IPS DF 6.9 (cell line): ENCODE measurements at regions not wholly inside any gene's neighbourhood (a gene's known extent, or its start where the extent isn't known, plus 50 kb on each side); places are given as distances from the start of the nearest gene placed in this dataset.

Source experiments
- DNase-seq: peaks from one replicate; pipeline ENCODE4 v3.0.0-alpha.2; 2013; ENCODE audit warnings: low read depth, low spot score
- H3K27ac ChIP-seq: one replicate; pipeline ENCODE4 v1.5.1; 2013; ENCODE audit warnings: low read length, control low read depth
- H3K27me3 ChIP-seq: 2 replicates; pipeline ENCODE4 v1.6.1; 2013; ENCODE audit warnings: mild to moderate bottlenecking, low read length; ENCODE audit not compliant: control insufficient read depth, insufficient read depth
- H3K36me3 ChIP-seq: 2 replicates; pipeline ENCODE4 v1.6.1; 2013; ENCODE audit warnings: low read length; ENCODE audit not compliant: control insufficient read depth, insufficient read depth
- H3K4me1 ChIP-seq: 2 replicates; pipeline ENCODE4 v1.6.1; 2013; ENCODE audit warnings: low read length; ENCODE audit not compliant: control insufficient read depth, insufficient read depth
- H3K4me3 ChIP-seq: 2 replicates; pipeline ENCODE4 v1.5.1; 2013; ENCODE audit warnings: mild to moderate bottlenecking, low read length
- H3K9me3 ChIP-seq: 2 replicates; pipeline ENCODE4 v1.6.1; 2013; ENCODE audit warnings: low read length, inconsistent platforms; ENCODE audit not compliant: control insufficient read depth, insufficient read depth
- WGBS: extraction: QIAGEN DNeasy Blood & Tissue Kit; methylation state at CpG from one replicate; pipeline ENCODE4 v1.1.7; 2013; ENCODE audit warnings: mixed read lengths, missing lambda C conversion rate; ENCODE audit not compliant: insufficient read length, insufficient coverage; 5-methylcytosine and 5-hydroxymethylcytosine counted together

GRCh38 chr7:84337429-84337828, 142.8 kb upstream of the SEMA3A start:
- WGBS, result no CpG with 5 or more reads among the region's 2 CpGs
- H3K27ac ChIP-seq, result no peak overlapping the region
- H3K9me3 ChIP-seq, result no peaks in the 10 kb centered on the region
- no peak for DNase-seq
- H3K27me3 ChIP-seq, result no peaks in the 10 kb centered on the region
- no peak overlapping the region for H3K4me3 ChIP-seq
- no peaks in the 10 kb centered on the region for H3K36me3 ChIP-seq
- no peaks in the 10 kb centered on the region for H3K4me1 ChIP-seq

- H3K4me1 ChIP-seq, result no peaks in the 10 kb centered on the region
- H3K27ac ChIP-seq, result no peak overlapping the region
- no peaks in the 10 kb centered on the region for H3K36me3 ChIP-seq
- DNase-seq, result no peak
- no CpG with 5 or more reads among the region's 1 CpG for WGBS
- H3K4me3 ChIP-seq, result no peak overlapping the region
- H3K27me3 ChIP-seq, result no peaks in the 10 kb centered on the region
- H3K9me3 ChIP-seq, result no peaks in the 10 kb centered on the region
These were observed 142.2 kb upstream of the SEMA3A start for GRCh38 chr7:84336766-84337165.

DNA sequence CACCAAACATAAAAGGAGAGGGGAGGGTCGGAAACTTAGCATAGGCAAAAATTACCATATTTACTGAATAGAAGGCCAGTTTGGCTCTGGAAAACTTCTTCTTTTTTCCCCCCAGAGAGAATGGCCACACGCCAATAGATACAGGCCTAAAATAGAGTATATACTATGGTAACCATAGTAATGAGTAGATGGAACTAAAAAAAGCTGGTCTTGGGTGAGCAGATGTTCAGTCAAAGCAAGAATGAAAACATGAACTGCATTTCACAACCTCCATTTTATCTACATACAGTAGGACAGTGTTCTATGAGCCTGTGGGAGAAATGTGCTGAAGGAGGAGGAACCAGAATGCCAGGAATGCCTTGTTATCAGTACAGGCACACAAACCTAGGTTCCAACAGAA, 141.7 kb upstream of the SEMA3A start:
- Histone ChIP-seq H3K27me3 (no peaks in the 10 kb centered on the region), H3K27ac (no peak overlapping the region), H3K4me3 (no peak overlapping the region), H3K4me1 (no peaks in the 10 kb centered on the region), H3K36me3 (no peaks in the 10 kb centered on the region), H3K9me3 (no peaks in the 10 kb centered on the region)
- WGBS, result no CpG with 5 or more reads among the region's 2 CpGs
- no peak for DNase-seq

- Histone ChIP-seq H3K36me3 (no peaks in the 10 kb centered on the region), H3K4me3 (no peak overlapping the region), H3K27ac (no peak overlapping the region), H3K4me1 (no peaks in the 10 kb centered on the region), H3K27me3 (no peaks in the 10 kb centered on the region), H3K9me3 (no peaks in the 10 kb centered on the region)
- WGBS, result no CpG with 5 or more reads among the region's 3 CpGs
- no peak for DNase-seq
These were observed 137.0 kb upstream of the SEMA3A start for GRCh38 chr7:84331616-84332015.

- no peaks in the 10 kb centered on the region for H3K4me1 ChIP-seq
- H3K9me3 ChIP-seq, result no peaks in the 10 kb centered on the region
- no CpG with 5 or more reads among the region's 2 CpGs for WGBS
- H3K27me3 ChIP-seq, result no peaks in the 10 kb centered on the region
- no peaks in the 10 kb centered on the region for H3K36me3 ChIP-seq
- DNase-seq, result no peak
- no peak overlapping the region for H3K27ac ChIP-seq
- no peak overlapping the region for H3K4me3 ChIP-seq
These were observed 134.0 kb upstream of the SEMA3A start for GRCh38 chr7:84328571-84328970.

DNA sequence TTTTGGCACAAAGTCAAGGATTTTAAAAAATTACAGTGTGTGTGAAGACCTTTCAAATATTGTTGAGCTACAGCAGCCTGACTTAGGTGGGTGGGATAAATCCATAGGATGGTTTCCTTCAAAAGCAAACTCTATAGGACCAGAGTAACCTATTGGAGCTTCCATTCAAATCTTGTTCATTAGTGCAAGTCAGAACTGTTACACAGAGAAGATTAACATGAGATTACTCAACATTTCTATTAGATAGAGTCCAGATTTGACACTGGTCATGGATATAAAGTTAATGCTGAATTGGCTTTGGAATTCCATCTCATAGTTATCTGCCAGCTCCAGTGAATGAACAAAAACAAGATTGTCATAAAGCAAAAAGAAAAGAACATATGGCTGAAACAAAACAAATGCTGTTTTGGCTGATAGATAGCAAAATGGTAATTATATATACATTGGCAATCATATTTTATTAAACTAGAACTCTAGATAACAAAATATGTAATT, 129.6 kb upstream of the SEMA3A start:
- DNase-seq, result no peak
- H3K27ac ChIP-seq, result no peak overlapping the region

DNA sequence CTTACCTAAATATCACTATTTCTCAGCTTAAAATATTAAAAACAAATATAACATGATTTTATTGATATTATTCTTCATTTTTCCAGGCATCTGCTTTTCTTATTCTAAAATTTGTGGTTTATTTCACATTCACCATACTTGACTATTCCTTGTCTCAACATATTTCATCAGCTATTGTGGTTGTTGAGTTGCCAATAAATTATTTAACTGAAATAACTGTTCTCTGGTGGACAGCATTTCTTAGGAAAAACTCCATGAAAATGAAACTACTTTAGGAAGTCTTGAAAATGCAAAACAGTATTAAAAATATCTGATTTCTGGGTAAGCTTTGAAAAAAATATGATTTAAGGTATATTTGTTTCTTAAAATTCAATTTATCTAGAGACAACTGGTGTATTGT, 122.9 kb upstream of the SEMA3A start:
- Histone ChIP-seq H3K4me3 (no peak overlapping the region), H3K27ac (no peak overlapping the region), H3K36me3 (no peaks in the 10 kb centered on the region), H3K9me3 (no peaks in the 10 kb centered on the region), H3K27me3 (no peaks in the 10 kb centered on the region), H3K4me1 (no peaks in the 10 kb centered on the region)
- DNase-seq, result no peak

More for the DNA sequence above, 129.6 kb upstream of the SEMA3A start:
- Histone ChIP-seq H3K9me3 (no peaks in the 10 kb centered on the region), H3K4me3 (no peak overlapping the region), H3K36me3 (no peaks in the 10 kb centered on the region), H3K27me3 (no peaks in the 10 kb centered on the region), H3K4me1 (no peaks in the 10 kb centered on the region)

- no peaks in the 10 kb centered on the region for H3K4me1 ChIP-seq
- H3K4me3 ChIP-seq, result no peak overlapping the region
- no CpG with 5 or more reads among the region's 2 CpGs for WGBS
- H3K27me3 ChIP-seq, result no peaks in the 10 kb centered on the region
- H3K9me3 ChIP-seq, result no peaks in the 10 kb centered on the region
- no peak overlapping the region for H3K27ac ChIP-seq
- no peak for DNase-seq
- H3K36me3 ChIP-seq, result no peaks in the 10 kb centered on the region
These were observed 119.7 kb upstream of the SEMA3A start for GRCh38 chr7:84314263-84314662.

DNA sequence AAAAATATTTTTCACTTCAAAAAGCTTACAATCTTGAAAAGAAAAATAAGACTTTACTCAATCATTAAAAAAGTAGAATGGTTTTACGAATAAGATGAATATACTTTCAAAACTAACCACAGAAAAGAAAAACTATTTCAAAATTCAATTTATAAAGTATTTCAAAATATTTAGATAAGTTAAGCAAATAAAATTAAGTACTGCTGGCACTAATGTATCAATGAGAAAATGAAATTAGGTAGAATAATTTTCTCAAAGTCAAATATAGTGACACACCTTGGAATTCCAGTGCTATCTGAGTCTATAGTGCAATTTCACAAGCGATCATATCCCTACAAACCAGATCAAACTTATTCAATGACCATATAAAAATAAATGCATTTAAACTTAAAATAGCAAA, 109.8 kb upstream of the SEMA3A start:
- no peak for DNase-seq
- H3K27me3 ChIP-seq, result no peaks in the 10 kb centered on the region
- no CpG with 5 or more reads among the region's 2 CpGs for WGBS
- no peak overlapping the region for H3K4me3 ChIP-seq
- H3K9me3 ChIP-seq, result no peaks in the 10 kb centered on the region
- no peak overlapping the region for H3K27ac ChIP-seq
- H3K4me1 ChIP-seq, result peaks cover 2% of the 10 kb centered on the region; the same call in 1 of the 2 replicates
- H3K36me3 ChIP-seq, result no peaks in the 10 kb centered on the region

DNA sequence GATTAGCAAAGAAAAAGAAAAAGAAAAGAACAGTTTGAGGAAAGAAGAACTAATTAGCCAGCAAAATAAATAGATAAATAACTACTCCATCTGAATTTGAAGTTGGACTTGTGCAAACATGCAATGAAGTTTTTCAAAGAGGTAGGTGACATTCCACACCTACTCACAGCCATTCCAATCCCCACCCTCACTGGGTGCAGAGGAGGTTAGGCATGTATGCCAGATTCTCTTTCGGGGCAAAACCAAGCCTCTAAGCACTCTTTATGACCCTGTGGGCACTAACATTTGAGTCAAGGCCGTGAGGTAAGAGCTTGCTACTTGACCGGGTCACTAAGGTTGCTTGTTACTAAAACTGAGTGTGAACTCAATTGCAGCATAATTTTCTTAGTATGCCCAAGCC, 108.4 kb upstream of the SEMA3A start:
- Histone ChIP-seq H3K27me3 (no peaks in the 10 kb centered on the region), H3K9me3 (no peaks in the 10 kb centered on the region), H3K4me3 (no peak overlapping the region), H3K4me1 (peaks cover 2% of the 10 kb centered on the region; the same call in 1 of the 2 replicates), H3K27ac (no peak overlapping the region), H3K36me3 (no peaks in the 10 kb centered on the region)
- WGBS, result no CpG with 5 or more reads among the region's 3 CpGs
- no peak for DNase-seq

DNA sequence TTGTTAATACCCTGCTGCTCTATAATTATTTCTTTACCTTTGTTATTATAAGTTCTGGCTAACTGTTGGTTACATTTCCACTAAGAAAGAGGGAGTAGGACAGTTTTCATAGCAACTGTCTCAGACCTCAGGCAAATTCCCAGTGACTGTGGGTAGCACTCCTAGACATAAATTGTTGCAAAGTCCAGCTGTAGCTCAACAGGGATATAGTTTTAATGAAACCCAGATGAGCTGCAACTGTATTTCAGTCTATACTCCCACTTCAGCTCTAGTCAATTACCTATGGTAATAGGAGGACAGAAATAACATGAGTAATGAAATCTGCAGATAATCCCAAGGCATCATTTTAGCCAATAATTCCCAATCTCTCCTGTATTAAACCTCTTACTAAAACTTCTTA, 103.0 kb upstream of the SEMA3A start:
- Histone ChIP-seq H3K4me3 (no peak overlapping the region), H3K27me3 (no peaks in the 10 kb centered on the region), H3K9me3 (no peaks in the 10 kb centered on the region), H3K36me3 (no peaks in the 10 kb centered on the region), H3K4me1 (no peaks in the 10 kb centered on the region), H3K27ac (no peak overlapping the region)
- no peak for DNase-seq
